ENCODE measurements at regions not wholly inside any gene's neighbourhood (a gene's known extent, or its start where the extent isn't known, plus 50 kb on each side); places are given as distances from the start of the nearest gene placed in this dataset.
A peak's percentile ranks its signal among the peaks of the same experiment; 100 is the strongest.

DNA sequence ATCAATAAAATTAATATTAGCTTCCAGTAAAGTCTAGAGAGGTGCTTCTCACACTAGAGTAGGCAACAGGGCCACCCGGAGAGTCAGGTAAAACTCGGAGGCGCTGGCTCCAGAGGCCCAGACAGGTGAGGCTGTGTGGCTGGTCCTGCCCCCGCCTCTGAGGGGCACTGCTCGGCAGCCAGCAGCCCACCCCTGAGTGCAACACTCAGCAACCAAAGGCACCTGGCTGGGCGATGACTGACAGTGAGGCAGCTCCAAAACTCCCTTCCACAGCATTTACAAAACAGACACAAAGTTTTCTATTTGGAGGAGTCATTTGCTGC, 138.8 kb upstream of the ID2 start:
- no peak for DNase-seq

DNA sequence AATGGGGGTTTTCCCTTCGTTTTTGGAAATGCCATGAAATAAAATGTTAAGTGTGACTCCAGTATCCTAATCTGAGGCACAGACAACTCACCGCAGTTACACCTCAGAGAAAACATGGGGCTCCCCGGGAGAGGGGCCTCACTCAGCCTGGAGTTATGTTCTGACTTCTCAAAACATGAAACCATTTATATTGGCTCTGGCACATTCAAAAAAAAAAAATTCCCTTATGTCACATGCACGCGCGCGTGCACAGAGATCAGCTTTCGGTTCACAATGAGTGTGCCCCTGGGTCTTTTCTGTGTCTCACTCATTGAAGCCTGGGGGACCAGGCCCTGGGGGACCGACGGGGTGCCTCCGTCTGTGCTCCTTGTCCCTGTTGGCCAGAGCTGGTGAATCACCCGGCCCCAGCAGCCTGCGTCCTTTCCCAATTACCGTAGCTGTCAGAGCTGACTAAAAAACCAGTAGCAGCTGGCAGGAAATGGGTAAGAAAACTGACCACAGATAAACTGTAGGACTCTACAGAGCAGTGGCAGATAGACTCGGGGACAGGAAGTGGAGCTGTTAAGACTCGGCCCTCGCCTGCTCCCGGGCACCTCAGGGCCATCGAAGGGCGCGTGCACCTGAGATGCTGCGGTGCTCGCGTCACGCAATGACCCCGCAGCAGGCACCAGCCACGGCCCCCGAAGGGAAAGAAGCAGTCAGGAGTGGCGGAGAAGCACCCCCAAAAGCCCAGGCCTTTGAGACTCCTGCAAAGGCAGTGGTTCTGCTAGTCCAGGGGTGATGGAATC, 138.3 kb upstream of the ID2 start:
- no peak for DNase-seq

DNA sequence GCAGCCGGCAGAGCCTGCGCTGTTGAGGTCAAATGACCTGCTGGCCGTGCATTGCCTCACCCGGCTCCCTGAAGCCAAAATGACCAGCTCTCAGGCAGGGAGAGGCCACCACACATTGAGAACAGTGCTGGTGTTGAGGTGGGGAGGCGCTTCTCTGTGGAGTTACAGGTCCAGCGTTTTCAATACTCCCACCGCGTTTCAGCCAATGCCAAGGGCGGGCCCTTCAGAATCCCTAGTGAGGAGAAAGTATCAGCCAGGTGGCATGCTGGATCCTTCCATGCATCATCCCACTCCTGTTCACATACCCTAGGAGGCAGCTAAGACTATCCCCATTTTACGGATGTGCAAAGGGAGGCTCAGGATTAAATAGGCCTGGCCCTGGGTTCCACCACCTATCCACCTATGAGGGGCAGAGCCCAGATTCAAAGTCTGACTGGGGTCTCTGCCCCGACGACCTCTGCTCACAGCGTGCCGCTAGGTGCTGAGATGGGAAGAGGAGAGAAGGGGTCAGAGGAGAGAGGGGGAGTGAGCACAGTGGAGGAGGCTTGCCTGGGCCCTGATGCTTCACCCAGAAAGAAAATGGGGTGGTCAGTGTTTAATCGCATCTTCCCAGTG, 137.6 kb upstream of the ID2 start:
- no peak for DNase-seq

DNA sequence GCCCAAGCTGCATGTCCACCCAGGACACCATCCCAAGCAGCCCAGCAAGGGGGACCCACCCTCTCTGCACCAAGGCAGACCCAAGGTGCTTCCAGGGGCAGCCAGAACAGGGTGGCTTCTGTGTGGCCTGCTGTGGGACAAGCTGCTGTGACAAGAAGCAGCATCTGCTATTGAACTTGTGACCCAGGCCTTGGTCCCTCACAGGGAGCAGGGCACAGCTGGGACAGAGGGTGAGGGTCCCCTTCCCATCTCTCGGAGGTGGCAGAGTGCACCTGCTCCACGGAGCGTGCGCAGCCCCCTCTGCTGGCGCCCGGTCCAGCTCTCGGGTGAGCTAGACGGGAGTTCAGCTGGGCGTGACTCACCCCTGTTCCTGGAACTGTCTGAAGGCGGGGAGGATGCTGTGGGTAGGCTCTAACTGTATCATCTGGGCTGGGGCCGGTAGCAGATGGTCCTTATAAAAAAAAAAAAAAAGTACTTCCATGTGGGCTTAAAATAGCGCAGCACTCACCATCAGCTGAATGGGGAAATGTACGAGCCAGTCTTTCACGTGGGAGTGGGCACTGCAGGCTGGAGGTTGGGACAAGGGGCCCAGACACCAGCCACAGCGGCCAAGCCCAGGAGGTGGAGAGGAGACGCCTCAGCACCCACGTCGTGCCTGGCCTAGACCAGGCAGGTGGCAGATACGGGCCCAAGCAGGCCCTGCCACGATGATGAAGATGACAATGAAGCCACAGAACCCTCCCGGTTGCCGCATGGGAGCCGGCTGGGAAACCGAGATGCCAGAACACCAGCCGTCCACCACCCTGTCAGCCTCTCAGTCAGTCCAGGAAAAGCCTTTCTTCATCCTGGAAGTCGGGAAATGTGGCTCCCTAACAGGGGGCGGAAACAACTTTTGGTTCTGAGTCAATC, 136.8 kb upstream of the ID2 start:
- peak; percentile 79 for DNase-seq

DNA sequence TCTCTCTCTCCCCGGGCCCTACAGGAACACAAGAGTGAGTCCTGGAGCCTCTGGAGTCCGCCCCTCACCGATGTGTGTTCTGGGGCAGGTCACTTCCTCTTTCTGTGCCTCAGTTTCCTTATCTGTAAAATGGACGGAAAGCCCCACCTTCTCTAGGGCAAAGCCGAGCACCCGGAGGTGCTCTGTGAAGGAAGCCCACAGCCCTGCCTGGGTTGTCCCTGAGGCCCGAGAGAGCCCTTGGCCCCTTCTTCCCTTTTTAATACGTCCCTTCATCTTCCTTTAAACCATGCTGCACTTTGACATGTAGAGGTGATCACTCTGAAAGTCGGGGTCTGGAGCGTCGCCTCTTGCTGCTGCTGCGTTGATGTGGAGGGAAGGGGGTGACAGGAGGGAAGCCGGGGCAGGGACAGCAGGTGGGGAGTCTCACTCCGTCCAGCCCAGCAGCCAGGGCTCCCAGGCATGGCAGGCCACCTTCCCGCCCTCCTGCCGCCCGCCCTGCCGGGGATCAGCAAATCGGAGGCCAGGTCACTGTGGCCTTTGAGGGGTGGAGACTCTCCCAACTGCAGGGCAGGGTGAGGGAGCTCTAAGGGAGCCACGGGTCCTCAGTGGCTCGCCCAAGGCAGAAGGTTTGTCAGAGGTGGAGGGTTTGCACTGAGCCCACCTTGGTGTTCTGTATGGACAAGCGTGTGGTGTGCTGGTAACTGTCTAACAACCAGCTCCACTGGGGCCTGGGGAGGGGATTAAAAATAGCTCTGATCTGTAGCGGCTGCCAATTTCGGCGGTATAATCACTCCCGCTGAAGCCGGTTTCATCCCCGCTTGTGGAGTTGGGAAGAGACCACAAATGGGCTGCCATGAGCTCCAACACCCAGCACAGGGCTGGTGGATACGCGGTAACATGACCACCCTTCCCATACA, 135.9 kb upstream of the ID2 start:
- no peak for DNase-seq

DNA sequence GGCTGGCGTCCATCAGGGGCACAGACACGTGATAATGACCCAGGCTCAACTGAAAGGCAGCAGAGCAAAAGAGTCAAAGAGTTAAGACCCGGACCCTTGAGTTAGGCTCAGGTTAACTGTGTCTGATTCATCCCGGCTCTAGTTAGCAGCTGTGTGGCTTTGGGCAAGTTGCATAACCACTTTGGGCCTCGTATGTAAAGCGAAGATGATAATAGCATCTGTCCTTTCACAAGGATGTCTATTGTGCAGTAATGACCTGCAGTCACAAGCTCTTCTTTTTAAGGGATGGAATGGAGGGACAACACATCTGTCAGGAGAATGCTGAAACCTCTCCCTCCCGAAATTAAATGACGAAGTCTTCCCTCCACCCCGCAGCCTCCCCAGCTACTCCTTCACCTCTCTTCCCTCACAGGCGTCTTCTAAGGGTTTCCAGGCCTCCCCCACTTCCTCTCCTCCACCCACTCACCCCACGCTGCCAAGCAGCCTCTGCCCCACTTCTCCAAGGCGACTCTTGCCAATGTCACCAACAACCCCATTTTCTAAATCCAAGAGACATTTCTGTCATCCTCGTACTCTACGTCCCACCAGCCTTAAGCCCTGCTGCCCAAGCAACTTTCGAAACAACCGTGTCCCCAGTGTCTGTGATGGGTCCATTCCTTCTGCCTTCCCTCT, 135.1 kb upstream of the ID2 start:
- DNase-seq: no peak

DNA sequence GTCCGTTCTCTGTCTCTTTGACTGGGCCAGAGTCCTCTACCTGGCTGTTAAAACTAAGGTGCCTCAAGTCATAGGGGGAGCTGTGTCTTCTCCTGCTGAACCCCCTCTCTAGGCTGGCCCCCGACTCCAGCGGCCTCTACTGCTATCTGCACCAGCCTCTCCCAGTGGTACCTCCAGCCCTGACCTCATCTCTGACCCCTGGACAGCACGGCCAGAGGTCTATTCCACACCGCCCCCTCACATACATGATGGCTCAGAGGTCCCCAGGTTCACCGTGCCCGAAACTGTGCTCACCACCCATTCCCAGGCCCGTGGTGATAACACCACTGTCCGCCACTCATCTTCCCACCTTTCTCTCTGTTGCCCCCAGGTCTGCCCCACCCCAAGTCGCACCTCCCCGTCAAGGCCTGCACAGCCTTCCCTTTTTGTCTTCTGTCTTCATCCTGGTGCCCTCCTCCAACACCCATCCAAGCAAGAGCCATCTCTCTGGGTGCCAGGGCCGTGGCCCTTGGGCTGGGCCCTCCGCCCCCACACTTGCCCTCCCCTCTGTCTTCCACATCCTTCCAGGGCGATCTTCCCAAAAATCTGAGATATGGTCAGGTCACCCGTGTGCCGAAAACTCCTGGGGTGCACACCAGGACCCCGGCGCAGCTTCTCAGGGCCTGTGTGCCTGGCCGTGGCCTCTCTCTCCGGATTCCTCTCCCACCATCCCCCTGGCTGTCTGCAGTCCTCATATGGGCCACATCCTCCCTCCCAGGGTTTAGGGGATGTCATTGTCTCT, 134.4 kb upstream of the ID2 start:
- no peak for DNase-seq

DNA sequence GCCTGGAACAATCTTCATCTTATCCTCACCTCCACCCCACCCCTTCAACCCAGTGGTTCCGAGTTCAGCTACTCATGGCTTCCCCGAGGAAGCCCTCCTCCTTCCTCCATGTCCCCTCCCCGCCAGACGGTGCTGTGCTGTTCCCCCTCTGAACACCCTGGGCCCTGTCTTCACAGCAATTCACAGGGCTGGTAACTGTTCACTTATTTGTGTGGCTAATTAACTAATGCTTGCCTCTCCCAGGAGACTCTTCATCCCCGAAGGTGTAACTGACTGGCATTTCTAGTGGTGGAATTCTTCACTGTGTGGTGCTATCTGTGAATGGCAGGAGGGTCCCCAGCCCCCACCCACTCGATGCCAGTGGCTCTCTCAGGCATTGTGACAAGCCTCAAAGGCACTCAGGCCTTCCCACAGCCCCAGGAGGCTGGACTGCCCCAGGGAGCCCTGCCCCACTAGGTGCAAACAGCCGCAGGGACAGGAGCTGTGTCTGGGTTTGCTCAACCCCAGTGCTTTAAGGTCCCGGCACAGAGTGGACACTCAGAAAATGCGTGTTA, 133.7 kb upstream of the ID2 start:
- no peak for DNase-seq

DNA sequence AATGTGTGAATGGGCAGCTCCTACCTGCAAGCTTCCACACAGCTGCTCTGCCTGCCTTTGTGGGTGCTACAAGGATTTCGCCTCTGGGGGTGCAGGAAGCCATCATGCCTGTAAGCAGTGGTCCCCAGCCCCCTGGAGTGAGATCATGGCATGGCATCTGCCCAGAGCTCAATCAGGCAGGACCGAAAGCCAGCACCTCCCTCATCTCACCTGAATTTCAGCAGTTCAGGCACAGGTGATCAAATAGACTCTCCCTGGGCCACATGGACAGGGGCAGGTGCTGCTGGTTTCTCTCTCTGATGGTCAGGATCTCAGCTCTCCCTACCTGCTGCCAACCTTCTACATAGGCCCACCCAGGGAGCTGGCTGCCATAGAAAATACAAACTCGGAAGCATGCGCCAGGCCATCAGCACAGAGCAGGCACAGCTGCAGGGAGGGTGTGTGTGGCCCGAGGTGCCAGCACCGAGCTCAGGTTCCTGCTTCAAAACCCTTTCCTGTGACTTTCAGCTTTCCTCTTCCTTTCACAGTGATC, 133.2 kb upstream of the ID2 start:
- no peak for DNase-seq

DNA sequence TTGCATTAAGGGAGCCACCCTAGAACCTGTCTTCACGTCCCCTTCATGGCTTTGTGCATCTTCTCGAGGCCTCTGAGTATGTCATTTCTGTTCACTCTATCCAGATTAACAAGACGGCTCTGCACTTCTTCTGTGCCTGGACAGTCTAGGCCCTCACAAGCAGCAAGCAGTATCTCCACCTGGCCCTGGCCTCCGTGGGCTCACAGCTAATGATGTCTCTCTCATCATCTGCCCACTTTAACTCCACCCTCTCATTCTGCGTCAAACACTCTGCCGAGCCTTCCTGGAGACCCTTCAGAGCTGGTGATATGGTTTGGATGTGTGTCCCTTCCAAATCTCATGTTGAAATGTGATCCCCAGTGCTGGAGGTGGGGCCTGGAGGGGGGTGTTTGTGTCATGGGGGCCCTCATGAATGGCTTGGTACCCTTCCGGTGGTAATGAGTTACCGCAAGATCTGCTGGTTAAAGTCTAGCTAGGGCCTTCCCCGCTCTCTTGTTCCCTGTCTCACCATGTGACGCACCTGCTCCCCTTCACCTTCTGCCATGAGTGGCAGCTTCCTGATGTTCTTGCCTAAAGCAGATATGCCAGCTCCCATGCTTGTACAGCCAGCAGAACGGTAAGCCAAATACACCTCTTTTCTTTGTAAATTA, 132.5 kb upstream of the ID2 start:
- no peak for DNase-seq

DNA sequence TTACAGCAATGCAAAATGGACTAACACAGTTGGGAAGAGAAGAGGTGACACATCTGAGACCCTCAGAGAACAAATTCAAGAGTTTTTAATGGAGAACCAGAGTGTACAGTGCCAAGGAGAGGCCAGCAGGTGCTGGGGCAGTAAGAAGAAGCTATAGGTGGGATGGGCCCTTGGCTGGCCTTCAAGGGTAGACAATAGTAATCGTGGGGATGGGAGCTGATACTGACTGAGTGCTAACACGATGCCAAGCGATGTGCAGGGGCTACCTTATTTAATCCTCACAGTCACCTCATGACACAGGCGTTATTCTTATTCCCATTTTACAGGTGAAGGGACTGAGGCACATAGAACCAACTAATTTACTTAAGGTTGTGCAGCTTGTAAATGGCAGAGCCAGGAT, 131.9 kb upstream of the ID2 start:
- DNase-seq: no peak

DNA sequence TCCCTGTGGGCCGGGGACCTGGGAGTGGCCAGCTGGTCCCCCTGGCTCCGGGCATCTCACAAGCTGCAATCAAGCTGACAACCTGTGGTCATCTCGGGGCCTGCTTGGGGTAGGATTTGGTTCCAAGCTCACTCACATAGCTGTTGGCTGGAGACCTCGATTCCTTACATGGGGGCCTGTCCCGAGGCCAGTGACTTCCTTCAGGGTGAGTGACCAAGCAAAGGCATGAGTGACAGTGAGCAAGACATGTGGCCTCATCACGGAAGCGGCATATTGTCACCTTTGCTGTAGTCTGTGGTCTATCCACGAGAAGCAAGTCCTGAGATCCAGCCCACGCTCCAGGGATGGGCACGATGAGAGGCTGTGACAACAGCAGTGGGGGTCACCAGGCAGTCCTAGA, 131.4 kb upstream of the ID2 start:
- DNase-seq: no peak

DNA sequence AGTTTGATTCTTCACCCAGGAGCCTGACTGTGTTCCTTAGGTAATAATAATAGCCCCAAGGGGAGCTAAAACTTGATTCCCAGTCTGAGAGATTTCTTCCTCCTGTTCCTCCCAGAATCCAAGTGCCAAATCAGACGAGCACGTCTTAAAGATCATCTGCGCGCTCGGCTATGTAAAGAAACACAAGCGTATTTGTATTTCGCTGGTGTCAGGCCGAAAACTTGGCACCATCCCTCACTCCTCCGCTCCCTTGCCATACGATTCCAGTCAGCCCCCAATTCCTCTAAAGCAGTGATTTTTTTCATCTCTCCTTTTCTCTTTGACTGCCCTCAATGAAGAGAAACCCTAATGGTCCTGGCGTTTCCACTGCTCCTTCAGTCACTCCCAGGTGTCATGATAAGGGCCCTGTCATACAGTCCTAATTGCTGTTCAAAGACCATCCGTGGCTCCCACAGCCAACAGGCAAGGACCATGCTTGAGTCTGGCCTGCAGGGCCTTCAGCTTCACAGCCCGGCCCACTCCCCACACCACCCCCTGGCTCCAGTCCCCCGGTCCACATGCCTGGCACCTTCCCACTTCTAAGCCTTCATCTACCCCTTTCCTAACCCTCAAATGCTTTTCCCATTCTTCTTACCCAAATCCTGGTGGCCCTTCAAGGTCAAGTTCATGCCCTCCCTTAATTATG, 130.8 kb upstream of the ID2 start:
- no peak for DNase-seq

DNA sequence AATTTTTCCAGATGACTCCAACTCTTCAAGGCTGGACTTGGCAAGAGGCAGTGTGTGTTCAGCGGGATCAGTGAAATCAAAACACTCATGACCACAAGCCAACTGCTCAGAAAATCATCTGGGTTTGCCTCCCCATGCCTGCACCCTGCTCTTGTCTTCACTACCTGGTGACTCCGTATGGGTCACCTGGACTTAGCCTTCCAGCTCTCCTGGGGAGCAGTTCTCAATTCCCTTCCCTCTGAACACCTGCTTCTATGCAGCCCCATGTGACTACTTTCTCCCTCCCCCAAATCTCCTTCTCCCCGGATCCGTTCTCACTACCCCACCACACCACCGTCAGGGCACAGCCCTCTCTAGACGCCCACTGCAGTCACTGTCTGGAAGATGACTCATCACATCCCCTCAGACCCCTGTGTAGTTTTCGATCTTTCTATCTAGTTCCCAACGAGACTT, 130.2 kb upstream of the ID2 start:
- DNase-seq: no peak

DNA sequence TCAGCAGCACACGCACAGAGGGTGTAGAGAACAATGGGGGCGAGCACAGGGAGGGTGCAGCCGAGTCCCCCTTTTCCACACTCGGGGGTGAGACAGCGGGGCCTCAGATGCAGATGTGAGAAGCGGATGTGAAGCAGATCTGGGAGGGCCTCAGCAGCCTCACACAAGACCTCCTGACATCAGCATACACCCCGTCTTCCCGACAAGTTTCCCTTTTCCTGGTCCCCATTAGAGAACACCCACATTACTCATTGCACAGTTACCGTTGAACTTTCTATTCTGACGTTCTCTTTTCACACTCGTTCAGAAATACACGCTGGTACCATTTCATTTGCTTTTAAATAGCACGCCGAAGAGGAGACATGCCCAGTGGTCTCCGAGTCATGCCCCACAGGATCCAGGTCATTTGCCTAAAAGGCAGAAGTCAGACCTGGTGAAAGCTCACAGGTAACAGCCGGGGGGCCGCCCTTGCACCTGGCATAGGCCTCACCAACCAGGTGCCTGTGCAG, 129.5 kb upstream of the ID2 start:
- no peak for DNase-seq

DNA sequence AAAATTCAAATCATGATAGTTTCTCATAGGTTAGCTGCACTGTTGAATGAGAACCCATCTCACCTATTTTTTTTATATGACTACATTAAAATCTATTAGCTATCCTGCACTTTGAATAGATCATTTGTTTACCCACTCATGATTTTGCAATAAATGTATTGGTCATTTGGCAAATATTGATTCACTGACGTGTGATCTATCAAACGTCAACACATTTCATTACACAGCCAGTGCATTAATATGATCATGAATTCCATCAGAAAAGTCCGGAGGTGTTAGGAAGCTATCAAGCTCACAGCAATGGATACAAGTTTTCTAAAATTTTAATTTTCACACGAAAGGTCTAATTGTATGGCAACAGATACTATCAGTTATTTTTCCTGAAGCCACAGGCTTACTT, 128.2 kb upstream of the ID2 start:
- DNase-seq: no peak

DNA sequence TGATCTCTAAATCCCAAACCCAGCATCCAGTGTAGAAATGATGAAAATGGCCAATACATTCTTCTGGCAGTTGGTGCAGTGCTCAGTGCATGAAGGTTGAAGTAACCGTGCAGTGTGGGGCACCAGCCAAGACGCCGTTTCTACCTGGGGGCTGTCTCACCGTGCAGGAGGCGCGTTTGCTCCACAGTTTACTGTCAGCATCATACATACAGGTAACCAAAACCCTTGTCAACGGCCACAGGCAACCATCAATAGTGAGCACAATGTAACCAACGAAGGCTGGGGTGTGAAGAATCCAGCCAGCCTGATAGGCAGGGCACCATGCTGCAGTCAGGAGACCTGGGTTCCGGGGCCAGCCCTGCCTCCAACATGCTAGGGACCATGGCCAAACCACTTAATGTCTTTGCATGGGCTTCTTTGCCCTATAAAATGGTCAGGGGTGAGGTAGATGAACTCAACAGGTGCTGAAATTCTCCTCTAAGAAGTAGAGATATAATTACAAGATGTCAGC, 127.5 kb upstream of the ID2 start:
- DNase-seq: no peak

DNA sequence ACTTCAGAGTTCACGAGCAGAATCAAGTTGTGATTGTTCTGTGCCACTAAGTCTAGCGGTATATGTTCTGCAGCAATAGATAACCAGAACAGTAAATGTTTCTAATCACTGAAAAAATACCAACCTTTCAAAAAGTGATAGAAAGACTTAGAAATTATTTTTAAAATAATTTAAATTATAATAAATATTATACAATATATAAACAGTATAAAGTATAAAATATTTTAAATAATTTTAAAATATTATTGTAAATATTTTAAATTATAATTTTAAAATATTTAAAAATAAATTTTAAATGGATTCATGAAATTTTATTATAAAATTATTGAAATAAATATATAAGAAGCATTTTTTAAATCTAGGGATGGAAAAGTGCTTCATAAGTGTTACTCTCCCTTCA, 126.3 kb upstream of the ID2 start:
- no peak for DNase-seq

DNA sequence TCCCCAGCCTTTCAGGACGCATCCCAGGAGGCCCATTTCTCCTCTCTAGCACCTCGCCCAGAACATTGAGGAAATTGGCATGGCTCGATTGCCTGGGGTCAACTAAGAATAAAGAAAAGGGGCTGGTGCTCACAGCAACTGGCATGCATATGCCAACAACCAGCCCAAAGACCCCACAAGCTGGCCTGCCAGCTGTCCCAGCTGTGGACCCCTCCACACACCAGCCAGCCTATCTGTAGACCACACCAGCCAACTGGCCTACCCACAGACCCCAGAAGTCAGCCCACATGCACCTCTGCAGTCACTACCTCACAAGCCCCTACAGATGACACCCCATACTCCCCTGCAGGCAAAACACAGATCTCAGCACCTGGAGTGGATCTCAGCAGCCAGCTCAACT, 123.8 kb upstream of the ID2 start:
- DNase-seq: no peak
